ENCODE measurements at regions not wholly inside any gene's neighbourhood (a gene's known extent, or its start where the extent isn't known, plus 50 kb on each side); places are given as distances from the start of the nearest gene placed in this dataset.

DNA sequence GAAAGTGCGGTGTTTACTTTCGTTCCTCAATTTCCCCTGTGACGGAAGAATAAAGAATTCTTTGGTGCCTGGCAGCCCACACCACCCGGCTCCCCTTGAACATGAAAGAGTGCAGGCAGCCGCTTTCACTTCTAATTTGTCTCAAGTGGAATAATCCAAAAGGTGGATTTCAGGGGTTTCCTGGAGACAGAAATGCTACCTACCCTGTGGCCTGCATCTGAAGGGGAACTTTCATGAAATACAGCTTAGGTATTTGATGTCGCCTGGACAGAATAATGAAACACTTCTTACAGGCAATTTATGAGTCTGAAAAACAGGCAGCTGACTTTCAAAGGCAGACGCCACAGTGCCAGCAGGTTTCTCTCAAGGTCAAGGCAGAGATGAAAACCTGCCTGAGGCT lies 169.5 kb upstream of the USP24 start:
- TF ChIP-seq POLR2A (IDR thresholded peaks at IDR 0.05) = no peak
- TF ChIP-seq, protein P1, sequence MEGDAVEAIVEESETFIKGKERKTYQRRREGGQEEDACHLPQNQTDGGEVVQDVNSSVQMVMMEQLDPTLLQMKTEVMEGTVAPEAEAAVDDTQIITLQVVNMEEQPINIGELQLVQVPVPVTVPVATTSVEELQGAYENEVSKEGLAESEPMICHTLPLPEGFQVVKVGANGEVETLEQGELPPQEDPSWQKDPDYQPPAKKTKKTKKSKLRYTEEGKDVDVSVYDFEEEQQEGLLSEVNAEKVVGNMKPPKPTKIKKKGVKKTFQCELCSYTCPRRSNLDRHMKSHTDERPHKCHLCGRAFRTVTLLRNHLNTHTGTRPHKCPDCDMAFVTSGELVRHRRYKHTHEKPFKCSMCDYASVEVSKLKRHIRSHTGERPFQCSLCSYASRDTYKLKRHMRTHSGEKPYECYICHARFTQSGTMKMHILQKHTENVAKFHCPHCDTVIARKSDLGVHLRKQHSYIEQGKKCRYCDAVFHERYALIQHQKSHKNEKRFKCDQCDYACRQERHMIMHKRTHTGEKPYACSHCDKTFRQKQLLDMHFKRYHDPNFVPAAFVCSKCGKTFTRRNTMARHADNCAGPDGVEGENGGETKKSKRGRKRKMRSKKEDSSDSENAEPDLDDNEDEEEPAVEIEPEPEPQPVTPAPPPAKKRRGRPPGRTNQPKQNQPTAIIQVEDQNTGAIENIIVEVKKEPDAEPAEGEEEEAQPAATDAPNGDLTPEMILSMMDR (IDR thresholded peaks at IDR 0.05) = no peak

Measured in lower leg skin (tissue), 3 donors.